CD4-positive, alpha-beta T cell treated with Interleukin-17A for 4 hours (primary cell): ENCODE measurements at regions not wholly inside any gene's neighbourhood (a gene's known extent, or its start where the extent isn't known, plus 50 kb on each side); places are given as distances from the start of the nearest gene placed in this dataset.
"Not testable (repeated sequence)": the region's sequence is repeated elsewhere in the genome, so short reads cannot be mapped to it uniquely, and the experiment has no call there.

ENCODE experiments used
- DNase-seq: peaks from one replicate; pipeline ENCODE4 v3.0.0-alpha.2; 2020; ENCODE audit warnings: mixed read lengths

DNA sequence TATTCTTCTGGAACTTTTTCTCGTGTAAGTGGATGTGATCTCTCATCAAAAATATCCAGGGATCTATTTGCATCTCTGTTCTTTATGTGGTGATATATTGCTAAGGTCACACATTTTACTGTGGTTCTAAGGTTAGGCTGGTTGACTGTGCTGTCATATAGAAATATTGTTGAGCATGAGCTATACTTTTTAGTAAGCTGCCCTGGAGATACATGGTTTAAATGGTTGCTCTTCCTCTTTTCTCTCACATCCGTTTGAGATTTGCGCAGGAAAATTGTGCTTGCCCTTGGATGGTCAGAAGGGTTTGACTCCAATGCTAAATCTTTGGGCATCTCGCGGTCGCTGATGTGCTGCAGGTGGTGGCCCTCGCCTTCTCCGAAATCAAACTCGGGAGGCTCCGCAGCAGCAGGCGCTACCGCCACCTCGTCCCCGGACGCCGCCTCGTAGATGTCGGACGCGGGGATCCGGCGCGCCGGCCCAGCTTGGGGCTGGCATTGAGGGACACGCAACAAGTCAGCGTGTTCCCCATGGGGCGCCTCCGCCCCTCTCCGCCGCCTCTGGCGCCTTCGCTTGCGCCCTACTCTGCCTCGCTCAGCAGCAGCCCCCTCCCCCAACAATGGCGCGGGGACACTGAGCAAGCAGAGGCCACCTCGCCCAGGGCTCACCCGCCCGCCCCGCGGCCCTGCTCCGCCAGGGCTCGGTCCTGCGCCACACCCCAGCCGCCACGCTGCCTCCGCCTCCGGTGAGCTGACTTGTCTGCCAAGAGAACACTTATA is 154.5 kb downstream of the MSN start:
- DNase-seq, result peak; percentile 60

DNA sequence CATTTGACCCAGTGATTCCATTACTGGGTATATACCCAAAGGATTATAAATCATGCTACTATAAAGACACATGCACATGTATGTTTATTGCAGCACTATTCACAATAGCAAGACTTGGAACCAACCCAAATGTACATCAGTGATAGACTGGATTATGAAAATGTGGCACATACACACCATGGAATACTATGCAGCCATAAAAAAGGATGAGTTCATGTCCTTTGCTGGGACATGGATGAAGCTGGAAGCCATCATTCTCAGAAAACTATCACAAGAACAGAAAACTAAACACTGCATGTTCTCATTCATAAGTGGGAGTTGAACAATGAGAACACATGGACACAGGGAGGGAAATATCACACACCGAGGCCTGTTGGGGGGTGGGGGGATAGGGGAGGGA is 152.5 kb downstream of the MSN start:
- DNase-seq, result not testable (repeated sequence)

DNA sequence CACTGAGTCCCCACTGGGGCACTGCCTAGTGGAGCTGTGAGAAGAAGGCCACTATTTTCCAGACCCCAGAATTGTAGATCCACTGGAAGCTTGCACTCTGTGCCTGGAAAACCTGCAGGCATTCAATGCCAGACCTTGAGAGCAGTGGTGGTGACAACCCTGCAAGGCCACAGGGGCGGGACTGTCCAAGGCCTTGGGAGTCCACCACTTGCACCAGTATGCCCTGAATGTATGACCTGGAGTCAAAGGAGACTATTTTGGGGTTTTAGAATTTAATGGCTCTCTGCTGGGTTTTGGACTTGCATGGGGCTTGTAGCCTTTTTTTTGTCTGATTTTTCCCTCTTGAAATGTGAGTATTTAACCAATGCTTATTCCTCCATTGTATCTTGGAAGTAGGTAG is 145.8 kb downstream of the MSN start:
- no peak for DNase-seq

DNA sequence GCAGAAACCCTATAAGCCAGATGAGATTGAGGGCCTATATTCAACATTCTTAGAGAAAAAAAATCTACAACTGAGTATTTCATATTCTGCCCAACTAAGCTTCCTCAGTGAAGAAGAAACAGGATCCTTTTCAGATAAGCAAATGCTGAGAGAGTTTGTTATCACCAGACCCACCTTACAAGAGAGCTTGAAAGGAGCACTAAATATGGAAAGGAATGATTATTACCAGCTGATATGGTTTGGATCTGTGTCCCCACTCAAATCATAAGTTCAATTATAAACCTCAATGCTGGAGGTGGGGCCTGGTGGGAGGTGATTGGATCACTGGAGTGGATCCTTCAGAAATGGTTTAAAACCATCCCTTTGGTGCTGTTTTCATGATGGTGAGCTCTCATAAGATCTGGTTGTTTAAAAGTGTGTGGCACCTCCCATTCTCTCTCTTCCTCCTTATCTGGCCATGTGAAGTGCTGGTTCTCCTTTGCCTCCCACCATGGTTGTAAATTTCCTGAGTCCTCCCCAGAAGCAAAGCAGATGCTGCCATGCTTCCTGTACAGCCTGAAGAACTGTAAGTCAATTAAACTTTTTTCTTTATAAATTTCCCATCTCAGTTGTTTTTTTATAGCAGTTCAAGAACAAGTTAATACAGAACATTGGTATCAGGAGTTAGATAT is 144.2 kb downstream of the MSN start:
- no peak for DNase-seq
